Motor neuron (in vitro differentiated cells): ENCODE measurements at regions not wholly inside any gene's neighbourhood (a gene's known extent, or its start where the extent isn't known, plus 50 kb on each side); places are given as distances from the start of the nearest gene placed in this dataset.
A peak's percentile ranks its signal among the peaks of the same experiment; 100 is the strongest.
"Not testable (repeated sequence)": the region's sequence is repeated elsewhere in the genome, so short reads cannot be mapped to it uniquely, and the experiment has no call there.

Experiments
- ATAC-seq, 8 experiments: fragments of 200-7000 bp; cut with Tn5 transposase; replicated peaks in 6 of 8; 2 replicates each; pipeline ENCODE4 v1.8.0; 2021; ENCODE audit warnings: mild to moderate bottlenecking in 8 of 8, moderate library complexity in 8 of 8
- H3K27ac ChIP-seq, 2 donors: fragments of 250-450 bp; sonication (Bioruptor Pico); 2 replicates each; pipeline ENCODE4 v1.9.0; 2021; ENCODE audit warnings: antibody characterized with exemption in 2 of 2, mild to moderate bottlenecking in 2 of 2, moderate library complexity in 1 of 2
- H3K4me1 ChIP-seq, 2 donors: fragments of 250-450 bp; sonication (Bioruptor Pico); replicated peaks in 1 of 2; 2 replicates each; pipeline ENCODE4 v1.6.1; 2021; ENCODE audit warnings: antibody characterized with exemption in 2 of 2, mild to moderate bottlenecking in 2 of 2, moderate library complexity in 1 of 2
- H3K4me3 ChIP-seq, 5 donors: fragments of 250-450 bp; sonication (Bioruptor Pico); 2 replicates each; pipeline ENCODE4 v1.9.0; 2021; ENCODE audit warnings: antibody characterized with exemption in 5 of 5, mild to moderate bottlenecking in 5 of 5, moderate library complexity in 4 of 5
- WGBS, 10 experiments: fragments of 450-650 bp; shearing (Covaris generic); methylation state at CpG; one replicate each; pipeline ENCODE4 v1.0.0; 2022; 5-methylcytosine and 5-hydroxymethylcytosine counted together
- in situ Hi-C, 9 experiments: fragments of 400-800 bp; cut with MboI; loops; one replicate each; pipeline ENCODE4 v1.15.0; 2021; ENCODE audit warnings: low sequenced_read_pairs in 9 of 9, low pct_unique_long_range_greater_than_20kb in 2 of 9; ENCODE audit not compliant: unreplicated experiment in 9 of 9

GRCh38 chr6:84330325-84330724 is 102.9 kb upstream of the CEP162 start:
- WGBS, 10 experiments: 40 to 100% (median 79%) methylated on average over 1 to 2 of the region's 2 CpGs
- Histone ChIP-seq H3K27ac (no peak overlapping the region), H3K4me3 (no peak overlapping the region), H3K4me1 (no peaks in the 10 kb centered on the region)
- in situ Hi-C loops: no loop called here
- no peak for ATAC-seq

GRCh38 chr6:84329516-84329915 is 102.1 kb upstream of the CEP162 start:
- H3K4me1 ChIP-seq: no peaks in the 10 kb centered on the region
- H3K27ac ChIP-seq: no peak overlapping the region
- WGBS, 10 experiments: 0 to 100% (median 59%) methylated on average over 1 to 2 of the region's 2 CpGs; no CpG with 5 or more reads in 2 of the 10 experiments
- ATAC-seq: no peak
- no peak overlapping the region for H3K4me3 ChIP-seq
- in situ Hi-C loops: no loop called here

- in situ Hi-C loops: no loop called here
- no peak overlapping the region for H3K27ac ChIP-seq
- H3K4me1 ChIP-seq: no peaks in the 10 kb centered on the region
- H3K4me3 ChIP-seq: no peak overlapping the region
- WGBS, 10 experiments: 57 to 100% (median 87%) methylated on average over 1 to 3 of the region's 3 CpGs; no CpG with 5 or more reads in 2 of the 10 experiments
- ATAC-seq: no peak
Measured at GRCh38 chr6:84329077-84329476, 101.6 kb upstream of the CEP162 start.

- WGBS, 10 experiments: 36 to 75% (median 62%) methylated on average over 1 to 2 of the region's 2 CpGs
- no peaks in the 10 kb centered on the region for H3K4me1 ChIP-seq
- no peak overlapping the region for H3K27ac ChIP-seq
- in situ Hi-C loops: no loop called here
- H3K4me3 ChIP-seq: no peak overlapping the region
- ATAC-seq: no peak
Measured at GRCh38 chr6:84317463-84317862, 90.0 kb upstream of the CEP162 start.

- no peak overlapping the region for H3K27ac ChIP-seq
- H3K4me1 ChIP-seq: no peaks in the 10 kb centered on the region
- in situ Hi-C loops: no loop called here
- ATAC-seq: no peak
- H3K4me3 ChIP-seq: no peak overlapping the region
- WGBS, 10 experiments: 0 to 86% (median 64%) methylated on average over 1 of the region's 1 CpG; no CpG with 5 or more reads in 5 of the 10 experiments
Measured at GRCh38 chr6:84314377-84314898, 87.0 kb upstream of the CEP162 start.

- in situ Hi-C loops: no loop called here
- Histone ChIP-seq H3K4me3 (no peak overlapping the region), H3K4me1 (no peaks in the 10 kb centered on the region), H3K27ac (no peak overlapping the region)
- 10 to 66% (median 55%) methylated on average over 2 of the region's 2 CpGs; no CpG with 5 or more reads in 1 of the 10 experiments for WGBS, 10 experiments
- ATAC-seq: no peak
Measured at GRCh38 chr6:84309336-84309735, 81.9 kb upstream of the CEP162 start.

- in situ Hi-C loops: no loop called here
- ATAC-seq: no peak
- H3K4me1 ChIP-seq: no peaks in the 10 kb centered on the region
Measured at GRCh38 chr6:84304881-84305280, 77.4 kb upstream of the CEP162 start.

GRCh38 chr6:84291033-84291432 is 63.6 kb upstream of the CEP162 start:
- not testable (repeated sequence) for ATAC-seq, H3K4me3 ChIP-seq, H3K27ac ChIP-seq, H3K4me1 ChIP-seq
- WGBS, 10 experiments: 67 to 100% (median 100%) methylated on average over 1 of the region's 1 CpG; no CpG with 5 or more reads in 5 of the 10 experiments
- in situ Hi-C loops: loop anchor here in 1 of 9 experiments (25.0 kb wide), 1 partner anchor 271 kb away; no protein-coding TSS in a partner anchor

More at GRCh38 chr6:84304881-84305280, 77.4 kb upstream of the CEP162 start:
- Histone ChIP-seq H3K27ac (no peak overlapping the region), H3K4me3 (no peak overlapping the region)
- 17 to 97% (median 54%) methylated on average over 1 to 3 of the region's 3 CpGs for WGBS, 10 experiments

- Histone ChIP-seq H3K4me3 (no peak overlapping the region), H3K27ac (no peak overlapping the region), H3K4me1 (no peaks in the 10 kb centered on the region)
- peak in 3 of 8 experiments; percentile 25 to 66 (median 64) for ATAC-seq
- 29 to 100% (median 52%) methylated on average over 1 to 6 of the region's 6 CpGs; no CpG with 5 or more reads in 2 of the 10 experiments for WGBS, 10 experiments
- in situ Hi-C loops: loop anchor here in 1 of 9 experiments (25.0 kb wide), 1 partner anchor 278 kb away; no protein-coding TSS in a partner anchor
Measured at GRCh38 chr6:84284428-84285049, 57.1 kb upstream of the CEP162 start.

GRCh38 chr6:84282550-84282949 is 55.1 kb upstream of the CEP162 start:
- peak in 4 of 8 experiments; percentile 40 to 82 (median 76) for ATAC-seq
- H3K4me1 ChIP-seq: no peaks in the 10 kb centered on the region
- WGBS, 10 experiments: 0 to 95% (median 86%) methylated on average over 2 to 10 of the region's 10 CpGs; no CpG with 5 or more reads in 3 of the 10 experiments
- H3K27ac ChIP-seq: no peak overlapping the region
- in situ Hi-C loops: loop anchor here in 1 of 9 experiments (25.0 kb wide), 1 partner anchor 280 kb away; no protein-coding TSS in a partner anchor
- no peak overlapping the region for H3K4me3 ChIP-seq

- 64 to 100% (median 85%) methylated on average over 1 of the region's 1 CpG; no CpG with 5 or more reads in 2 of the 10 experiments for WGBS, 10 experiments
Measured at GRCh38 chr6:84280639-84281038, 53.2 kb upstream of the CEP162 start.

GRCh38 chr6:84280030-84280429 is 52.6 kb upstream of the CEP162 start:
- Histone ChIP-seq H3K4me3 (no peak overlapping the region), H3K27ac (no peak overlapping the region), H3K4me1 (no peaks in the 10 kb centered on the region)
- ATAC-seq: no peak
- in situ Hi-C loops: loop anchor here in 1 of 9 experiments (25.0 kb wide), 1 partner anchor 282 kb away; no protein-coding TSS in a partner anchor

More at GRCh38 chr6:84280639-84281038, 53.2 kb upstream of the CEP162 start:
- Histone ChIP-seq H3K4me1 (no peaks in the 10 kb centered on the region), H3K4me3 (no peak overlapping the region), H3K27ac (no peak overlapping the region)
- no peak for ATAC-seq
- in situ Hi-C loops: loop anchor here in 1 of 9 experiments (25.0 kb wide), 1 partner anchor 282 kb away; no protein-coding TSS in a partner anchor

GRCh38 chr6:84278321-84278998 is 51.0 kb upstream of the CEP162 start:
- Histone ChIP-seq H3K27ac (no peak overlapping the region), H3K4me3 (no peak overlapping the region), H3K4me1 (no peaks in the 10 kb centered on the region)
- in situ Hi-C loops: loop anchor here in 1 of 9 experiments (25.0 kb wide), 1 partner anchor 284 kb away; no protein-coding TSS in a partner anchor
- WGBS, 10 experiments: 10 to 80% (median 45%) methylated on average over 2 to 6 of the region's 6 CpGs; no CpG with 5 or more reads in 1 of the 10 experiments
- peak in 3 of 8 experiments; percentile 21 to 60 (median 54) for ATAC-seq
